NCI-H1694 treated with DMSO at 0.1 percent for 48 hours (cell line): ENCODE measurements at regions not wholly inside any gene's neighbourhood (a gene's known extent, or its start where the extent isn't known, plus 50 kb on each side); places are given as distances from the start of the nearest gene placed in this dataset.
"Not testable (repeated sequence)": the region's sequence is repeated elsewhere in the genome, so short reads cannot be mapped to it uniquely, and the experiment has no call there.

Source experiments
- DNase-seq: peaks from one replicate; lab custom pipeline; 2025; lab: John Stamatoyannopoulos, UW

GRCh38 chr4:75189711-75190335 lies 256.9 kb downstream of the PARM1 start:
- DNase-seq, result no peak

GRCh38 chr4:75180790-75181776 lies 248.2 kb downstream of the PARM1 start:
- DNase-seq, result no peak

- DNase-seq, result no peak
Observed at GRCh38 chr4:75180217-75180616, 247.3 kb downstream of the PARM1 start.

- DNase-seq, result no peak
Observed at GRCh38 chr4:75179510-75179909, 246.6 kb downstream of the PARM1 start.

- DNase-seq, result no peak
Observed at GRCh38 chr4:75172551-75172950, 239.6 kb downstream of the PARM1 start.

GRCh38 chr4:75169427-75169826 lies 236.5 kb downstream of the PARM1 start:
- no peak for DNase-seq

GRCh38 chr4:75169020-75169419 lies 236.1 kb downstream of the PARM1 start:
- DNase-seq, result no peak

GRCh38 chr4:75168548-75168947 lies 235.6 kb downstream of the PARM1 start:
- no peak for DNase-seq

- DNase-seq, result not testable (repeated sequence)
Observed at GRCh38 chr4:75165100-75165499, 232.2 kb downstream of the PARM1 start.

- no peak for DNase-seq
Observed at GRCh38 chr4:75158451-75158850, 225.5 kb downstream of the PARM1 start.

GRCh38 chr4:75154994-75155393 lies 222.1 kb downstream of the PARM1 start:
- no peak for DNase-seq

GRCh38 chr4:75146223-75146622 lies 213.3 kb downstream of the PARM1 start:
- DNase-seq, result no peak

- no peak for DNase-seq
Observed at GRCh38 chr4:75144475-75144874, 211.6 kb downstream of the PARM1 start.

- no peak for DNase-seq
Observed at GRCh38 chr4:75142850-75143249, 209.9 kb downstream of the PARM1 start.

- DNase-seq, result no peak
Observed at GRCh38 chr4:75142382-75142781, 209.5 kb downstream of the PARM1 start.

GRCh38 chr4:75141162-75141561 lies 208.2 kb downstream of the PARM1 start:
- no peak for DNase-seq

GRCh38 chr4:75137302-75137701 lies 204.4 kb downstream of the PARM1 start:
- no peak for DNase-seq

- no peak for DNase-seq
Observed at GRCh38 chr4:75135068-75135825, 202.3 kb downstream of the PARM1 start.

- DNase-seq, result not testable (repeated sequence)
Observed at GRCh38 chr4:75126870-75127269, 194.0 kb downstream of the PARM1 start.

- no peak for DNase-seq
Observed at GRCh38 chr4:75126058-75126457, 193.1 kb downstream of the PARM1 start.

- no peak for DNase-seq
Observed at GRCh38 chr4:75122424-75123014, 189.6 kb downstream of the PARM1 start.

- DNase-seq, result no peak
Observed at GRCh38 chr4:75118739-75119138, 185.8 kb downstream of the PARM1 start.
